Neural cell (in vitro differentiated cells): ENCODE measurements at regions not wholly inside any gene's neighbourhood (a gene's known extent, or its start where the extent isn't known, plus 50 kb on each side); places are given as distances from the start of the nearest gene placed in this dataset.

Source experiments
- H2AFZ ChIP-seq: fragments of 200-600, 300-800 bp; sonication (generic), shearing (Covaris generic); 2 replicates; pipeline ENCODE4 v1.6.0; 2014; ENCODE audit warnings: low read depth, mild to moderate bottlenecking, antibody characterized with exemption, low read length, moderate library complexity
- H3F3A ChIP-seq: fragments of 200-600 bp; shearing (Covaris generic); 2 replicates; pipeline ENCODE4 v1.6.1; 2016; ENCODE audit warnings: mild to moderate bottlenecking, moderate library complexity, mixed read lengths, antibody characterized with exemption, low read length; ENCODE audit not compliant: insufficient read depth, poor library complexity, severe bottlenecking
- H3K27ac ChIP-seq: fragments of 200-600, 300-800 bp; sonication (generic), shearing (Covaris generic); 2 replicates; pipeline ENCODE4 v1.5.1; 2014; ENCODE audit warnings: mild to moderate bottlenecking, low read length, moderate library complexity
- H3K27me3 ChIP-seq: fragments of 300-800, 200-600 bp; sonication (generic), shearing (Covaris generic); 2 replicates; pipeline ENCODE4 v1.6.0; 2014; ENCODE audit warnings: mild to moderate bottlenecking, low read depth, low read length, moderate library complexity; ENCODE audit not compliant: insufficient read depth
- H3K36me3 ChIP-seq: fragments of 300-800, 200-600 bp; sonication (generic), shearing (Covaris generic); 2 replicates; pipeline ENCODE4 v1.5.1; 2014; ENCODE audit warnings: mild to moderate bottlenecking, antibody characterized with exemption, low read length, moderate library complexity; ENCODE audit not compliant: insufficient read depth
- H3K4me2 ChIP-seq: fragments of 300-800, 200-600 bp; sonication (generic), shearing (Covaris generic); 2 replicates; pipeline ENCODE4 v1.6.0; 2014; ENCODE audit warnings: mild to moderate bottlenecking, low read length
- H3K4me3 ChIP-seq: fragments of 300-800, 200-600 bp; sonication (generic), shearing (Covaris generic); 2 replicates; pipeline ENCODE4 v1.5.1; 2014; ENCODE audit warnings: mild to moderate bottlenecking, low read length, moderate library complexity
- H3K79me2 ChIP-seq: fragments of 200-600 bp; shearing (Covaris generic); replicated peaks from 2 replicates; pipeline ENCODE4 v1.6.0; 2014; ENCODE audit warnings: mild to moderate bottlenecking, low read length, moderate library complexity; ENCODE audit not compliant: insufficient read depth
- H3K9ac ChIP-seq: fragments of 300-800, 200-600 bp; sonication (generic), shearing (Covaris generic); 2 replicates; pipeline ENCODE4 v1.6.1; 2016; ENCODE audit warnings: mild to moderate bottlenecking, low read length, mixed read lengths
- H3K9me2 ChIP-seq: fragments of 200-600 bp; shearing (Covaris generic); 2 replicates; pipeline ENCODE4 v1.6.1; 2016; ENCODE audit warnings: mild to moderate bottlenecking, low read length, mixed read lengths; ENCODE audit not compliant: insufficient read depth
- H3K9me3 ChIP-seq: fragments of 200-600, 300-800 bp; sonication (generic), shearing (Covaris generic); 2 replicates; pipeline ENCODE4 v1.6.1; 2016; ENCODE audit warnings: mild to moderate bottlenecking, mixed run types, low read length, moderate library complexity, mixed read lengths
- H4K20me1 ChIP-seq: fragments of 200-600 bp; shearing (Covaris generic); 2 replicates; pipeline ENCODE4 v1.6.1; 2016; ENCODE audit warnings: mild to moderate bottlenecking, mixed run types; ENCODE audit not compliant: insufficient read depth
- EP300 ChIP-seq: fragments of 450-650 bp; conservative IDR thresholded peaks from 2 replicates; pipeline ENCODE4 v1.6.1; 2014; ENCODE audit warnings: antibody characterized with exemption, mild to moderate bottlenecking, moderate library complexity; ENCODE audit not compliant: poor library complexity, severe bottlenecking
- EZH2 ChIP-seq: fragments of 200-600, 300-800 bp; shearing (Covaris generic), sonication (generic); IDR thresholded peaks from 2 replicates; pipeline ENCODE4 v1.6.1; 2014; ENCODE audit warnings: antibody characterized with exemption, low read length, borderline replicate concordance, mild to moderate bottlenecking; ENCODE audit not compliant: insufficient read depth, poor library complexity, severe bottlenecking
- MXI1 ChIP-seq: fragments of 450-650 bp; conservative IDR thresholded peaks from 2 replicates; pipeline ENCODE4 v1.6.1; 2014; ENCODE audit warnings: antibody characterized with exemption, mild to moderate bottlenecking; ENCODE audit not compliant: poor library complexity, severe bottlenecking
- POLR2AphosphoS5 ChIP-seq: IDR thresholded peaks from 2 replicates; pipeline ENCODE4 v1.6.1; 2012
- RAD21 ChIP-seq: fragments of 450-650 bp; conservative IDR thresholded peaks from 2 replicates; pipeline ENCODE4 v1.6.1; 2014; ENCODE audit warnings: antibody characterized with exemption, mild to moderate bottlenecking, moderate library complexity
- REST ChIP-seq: IDR thresholded peaks from 2 replicates; pipeline ENCODE4 v1.6.1; 2012; ENCODE audit warnings: borderline replicate concordance
- SMC3 ChIP-seq: fragments of 450-650 bp; conservative IDR thresholded peaks from 2 replicates; pipeline ENCODE4 v1.6.1; 2014; ENCODE audit warnings: antibody characterized with exemption, mild to moderate bottlenecking, moderate library complexity; ENCODE audit not compliant: poor library complexity
- TAF1 ChIP-seq: IDR thresholded peaks from 2 replicates; pipeline ENCODE4 v1.6.1; 2012; ENCODE audit warnings: low read depth
- TF ChIP-seq, protein P1 (sequence below): fragments of 450-650 bp; IDR thresholded peaks from 2 replicates; pipeline ENCODE4 v1.5.1; 2014; ENCODE audit warnings: antibody characterized with exemption, mild to moderate bottlenecking, moderate library complexity; ENCODE audit not compliant: poor library complexity, severe bottlenecking

DNA sequence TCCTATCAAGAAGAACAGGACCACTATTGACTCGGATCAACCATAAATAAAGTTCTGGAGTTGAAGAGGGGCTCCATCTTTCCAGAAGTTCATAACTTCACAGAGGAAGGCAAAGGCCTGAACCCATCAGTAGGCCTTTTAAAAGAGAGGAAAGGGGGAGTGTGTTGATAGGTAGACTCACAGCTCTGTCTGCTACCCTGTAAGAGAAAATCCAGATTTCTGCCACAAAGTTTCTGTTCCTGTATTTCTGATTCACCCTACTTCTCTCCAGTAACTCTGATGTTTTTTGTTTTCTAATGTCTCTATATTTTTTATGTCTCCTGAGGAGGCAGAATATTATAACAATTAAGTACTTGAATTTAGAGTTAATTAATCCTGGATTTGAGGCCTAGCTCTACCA, 564.0 kb downstream of the TNS1 start:
- H3F3A ChIP-seq: no peaks in the 10 kb centered on the region
- H3K27me3 ChIP-seq: no peaks in the 10 kb centered on the region
- H4K20me1 ChIP-seq: no peaks in the 10 kb centered on the region
- H3K36me3 ChIP-seq: no peaks in the 10 kb centered on the region
- no peaks in the 10 kb centered on the region for H3K79me2 ChIP-seq
- H3K9ac ChIP-seq: no peak overlapping the region
- H3K4me3 ChIP-seq: no peak overlapping the region
- H3K9me3 ChIP-seq: no peaks in the 10 kb centered on the region
- no peak overlapping the region for H3K4me2 ChIP-seq
- no peak overlapping the region for H2AFZ ChIP-seq
- H3K9me2 ChIP-seq: no peaks in the 10 kb centered on the region
- TF ChIP-seq RAD21 (no peak), EZH2 (no peak), REST (no peak), TAF1 (no peak), POLR2AphosphoS5 (no peak), MXI1 (no peak), SMC3 (no peak), EP300 (no peak)
- TF ChIP-seq, protein P1, sequence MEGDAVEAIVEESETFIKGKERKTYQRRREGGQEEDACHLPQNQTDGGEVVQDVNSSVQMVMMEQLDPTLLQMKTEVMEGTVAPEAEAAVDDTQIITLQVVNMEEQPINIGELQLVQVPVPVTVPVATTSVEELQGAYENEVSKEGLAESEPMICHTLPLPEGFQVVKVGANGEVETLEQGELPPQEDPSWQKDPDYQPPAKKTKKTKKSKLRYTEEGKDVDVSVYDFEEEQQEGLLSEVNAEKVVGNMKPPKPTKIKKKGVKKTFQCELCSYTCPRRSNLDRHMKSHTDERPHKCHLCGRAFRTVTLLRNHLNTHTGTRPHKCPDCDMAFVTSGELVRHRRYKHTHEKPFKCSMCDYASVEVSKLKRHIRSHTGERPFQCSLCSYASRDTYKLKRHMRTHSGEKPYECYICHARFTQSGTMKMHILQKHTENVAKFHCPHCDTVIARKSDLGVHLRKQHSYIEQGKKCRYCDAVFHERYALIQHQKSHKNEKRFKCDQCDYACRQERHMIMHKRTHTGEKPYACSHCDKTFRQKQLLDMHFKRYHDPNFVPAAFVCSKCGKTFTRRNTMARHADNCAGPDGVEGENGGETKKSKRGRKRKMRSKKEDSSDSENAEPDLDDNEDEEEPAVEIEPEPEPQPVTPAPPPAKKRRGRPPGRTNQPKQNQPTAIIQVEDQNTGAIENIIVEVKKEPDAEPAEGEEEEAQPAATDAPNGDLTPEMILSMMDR: no peak
- H3K27ac ChIP-seq: no peak overlapping the region

DNA sequence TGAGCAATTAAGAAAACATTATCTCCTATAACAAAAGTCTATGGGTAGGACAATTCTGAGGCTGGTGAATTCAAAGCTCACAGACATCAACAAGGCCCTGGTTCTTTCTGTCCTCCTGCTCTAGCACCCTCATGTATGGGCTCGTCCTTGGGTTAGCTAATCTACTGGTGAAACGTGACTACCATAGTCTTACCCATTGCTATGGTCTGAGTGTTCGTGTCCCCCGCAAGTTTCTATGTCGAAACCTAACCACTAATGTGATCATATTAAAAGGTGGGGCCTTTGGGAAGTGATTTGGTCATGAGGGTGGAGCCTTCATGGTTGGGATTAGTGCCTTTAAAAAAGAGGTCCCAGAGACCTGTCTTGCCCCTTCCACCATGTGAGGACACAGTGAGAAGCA, 564.7 kb downstream of the TNS1 start:
- Histone ChIP-seq H4K20me1 (no peaks in the 10 kb centered on the region), H3K36me3 (no peaks in the 10 kb centered on the region), H3F3A (no peaks in the 10 kb centered on the region), H3K4me3 (no peak overlapping the region), H3K4me2 (no peak overlapping the region), H3K79me2 (no peaks in the 10 kb centered on the region), H2AFZ (no peak overlapping the region), H3K9ac (no peak overlapping the region), H3K27me3 (no peaks in the 10 kb centered on the region), H3K9me2 (no peaks in the 10 kb centered on the region), H3K27ac (no peak overlapping the region), H3K9me3 (no peaks in the 10 kb centered on the region)
- no peak for TF ChIP-seq MXI1
- no peak for TF ChIP-seq REST
- no peak for TF ChIP-seq POLR2AphosphoS5
- TF ChIP-seq EZH2: no peak
- TF ChIP-seq SMC3: no peak
- TF ChIP-seq EP300: no peak
- no peak for TF ChIP-seq RAD21
- TF ChIP-seq, protein P1: no peak
- TF ChIP-seq TAF1: no peak
